Lung (tissue), 11 donors: ENCODE measurements at regions not wholly inside any gene's neighbourhood (a gene's known extent, or its start where the extent isn't known, plus 50 kb on each side); places are given as distances from the start of the nearest gene placed in this dataset.
A peak's percentile ranks its signal among the peaks of the same experiment; 100 is the strongest.

Experiments
- ATAC-seq: fragments of 200-7000 bp; cut with Tn5 transposase; one replicate; pipeline ENCODE4 v1.9.1; 2020; ENCODE audit warnings: moderate number of reproducible peaks; ENCODE audit not compliant: insufficient read depth, low FRiP score
- DNase-seq, 3 donors: peaks; one replicate each; pipeline ENCODE4 v3.0.0-alpha.2; 2013 to 2017
- H3K27ac ChIP-seq, 2 donors: one replicate each; pipeline ENCODE4 v1.5.1; 2013; ENCODE audit warnings: mild to moderate bottlenecking in 2 of 2, moderate library complexity in 2 of 2, control low read depth in 1 of 2, inconsistent platforms in 1 of 2, low read depth in 1 of 2, low read length in 1 of 2
- H3K27me3 ChIP-seq, 3 donors: one replicate each; pipeline ENCODE4 v1.5.1; 2013; ENCODE audit warnings: low read length in 2 of 3; ENCODE audit not compliant: control insufficient read depth in 3 of 3, insufficient read depth in 3 of 3
- H3K36me3 ChIP-seq, 4 donors: one replicate each; pipeline ENCODE4 v1.5.1; 2013; ENCODE audit warnings: low read length in 4 of 4, mild to moderate bottlenecking in 1 of 4, moderate library complexity in 1 of 4; ENCODE audit not compliant: control insufficient read depth in 4 of 4, insufficient read depth in 4 of 4
- H3K4me1 ChIP-seq, 5 donors: one replicate each; pipeline ENCODE4 v1.5.1; 2013; ENCODE audit warnings: low read length in 5 of 5, mild to moderate bottlenecking in 2 of 5, moderate library complexity in 1 of 5; ENCODE audit not compliant: control insufficient read depth in 5 of 5, insufficient read depth in 5 of 5
- H3K4me3 ChIP-seq: one replicate; pipeline ENCODE4 v1.5.1; 2013; ENCODE audit warnings: mild to moderate bottlenecking, control low read depth, moderate library complexity
- H3K9ac ChIP-seq, 2 donors: one replicate each; pipeline ENCODE4 v1.5.1; 2013; ENCODE audit warnings: low read length in 2 of 2, control low read depth in 1 of 2; ENCODE audit not compliant: insufficient read depth in 1 of 2
- H3K9me3 ChIP-seq, 4 donors: one replicate each; pipeline ENCODE4 v1.5.1; 2013; ENCODE audit warnings: low read length in 3 of 4, mild to moderate bottlenecking in 1 of 4, moderate library complexity in 1 of 4; ENCODE audit not compliant: control insufficient read depth in 4 of 4, insufficient read depth in 3 of 4
- WGBS, 2 donors: extraction: QIAGEN DNeasy Blood & Tissue Kit; methylation state at CpG; one replicate each; pipeline ENCODE4 v1.1.7; 2013; 5-methylcytosine and 5-hydroxymethylcytosine counted together
- TF ChIP-seq, protein P1 (sequence below): IDR thresholded peaks from 2 replicates; pipeline ENCODE4 v1.5.1; 2012; ENCODE audit warnings: mild to moderate bottlenecking; ENCODE audit errors: control extremely low read depth, extremely low read depth
- donor health status: control.
- donor health status: control.
- donor health status: Bipolar disorder and iron deficiency.
- donor health status: healthy.
- donor health status: DM: yes; HTN: yes; CAD: no.

DNA sequence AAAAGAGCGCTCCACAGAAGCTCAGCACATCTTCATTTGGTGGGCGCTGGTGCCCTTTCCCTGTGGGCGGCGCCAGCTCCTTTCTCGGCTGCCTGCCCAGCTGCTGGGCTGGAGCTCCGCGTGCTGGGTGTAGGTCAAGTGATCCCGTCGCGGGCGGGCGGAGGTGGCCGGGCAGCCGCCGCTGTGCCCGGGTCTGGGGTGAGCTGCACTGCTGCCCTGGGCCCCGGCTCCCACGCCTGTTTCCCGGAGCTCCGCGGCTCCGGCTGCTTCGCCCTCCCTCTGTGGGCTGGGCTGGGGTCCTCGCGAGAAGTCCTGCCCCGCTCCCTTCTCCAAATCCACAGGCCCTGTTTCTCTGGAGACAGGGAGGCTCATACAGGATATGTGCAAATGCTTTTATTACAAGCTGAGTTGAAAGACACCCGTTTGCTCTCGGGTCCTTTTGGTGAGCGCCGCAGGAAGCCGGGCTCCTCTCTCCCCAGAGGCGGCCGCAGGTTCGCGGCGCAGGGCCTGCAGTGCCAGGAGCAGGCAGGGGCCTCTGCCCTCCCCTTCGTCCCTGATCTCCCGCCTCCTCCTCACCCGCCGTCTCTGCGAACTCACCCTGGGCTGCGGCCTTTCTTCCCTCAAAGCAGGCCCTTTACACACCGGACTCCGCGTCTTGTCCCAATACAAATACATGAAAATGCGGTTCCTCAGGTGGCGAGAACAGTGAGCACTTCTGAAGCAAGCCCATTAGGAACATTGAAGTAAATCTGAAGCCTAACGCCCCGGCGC, 67.8 kb upstream of the CAPRIN2 start:
- H3K9me3 ChIP-seq, result peaks cover 0 to 2% (median 0%) of the 10 kb centered on the region in 4 donors
- H3K27ac ChIP-seq, result peak overlapping the region; percentile 72 to 76
- WGBS, 2 donors, result 3 to 6% methylated on average over 50 of the region's 50 CpGs
- no peaks in the 10 kb centered on the region for H3K36me3 ChIP-seq
- H3K9ac ChIP-seq, result peak overlapping the region; percentile 31 to 62
- no peaks in the 10 kb centered on the region for H3K27me3 ChIP-seq
- TF ChIP-seq, protein P1, sequence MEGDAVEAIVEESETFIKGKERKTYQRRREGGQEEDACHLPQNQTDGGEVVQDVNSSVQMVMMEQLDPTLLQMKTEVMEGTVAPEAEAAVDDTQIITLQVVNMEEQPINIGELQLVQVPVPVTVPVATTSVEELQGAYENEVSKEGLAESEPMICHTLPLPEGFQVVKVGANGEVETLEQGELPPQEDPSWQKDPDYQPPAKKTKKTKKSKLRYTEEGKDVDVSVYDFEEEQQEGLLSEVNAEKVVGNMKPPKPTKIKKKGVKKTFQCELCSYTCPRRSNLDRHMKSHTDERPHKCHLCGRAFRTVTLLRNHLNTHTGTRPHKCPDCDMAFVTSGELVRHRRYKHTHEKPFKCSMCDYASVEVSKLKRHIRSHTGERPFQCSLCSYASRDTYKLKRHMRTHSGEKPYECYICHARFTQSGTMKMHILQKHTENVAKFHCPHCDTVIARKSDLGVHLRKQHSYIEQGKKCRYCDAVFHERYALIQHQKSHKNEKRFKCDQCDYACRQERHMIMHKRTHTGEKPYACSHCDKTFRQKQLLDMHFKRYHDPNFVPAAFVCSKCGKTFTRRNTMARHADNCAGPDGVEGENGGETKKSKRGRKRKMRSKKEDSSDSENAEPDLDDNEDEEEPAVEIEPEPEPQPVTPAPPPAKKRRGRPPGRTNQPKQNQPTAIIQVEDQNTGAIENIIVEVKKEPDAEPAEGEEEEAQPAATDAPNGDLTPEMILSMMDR, result no peak
- ATAC-seq (peak; percentile 81), DNase-seq (peak; percentile 76 to 78 (median 77))
- H3K4me3 ChIP-seq, result peak overlapping the region; percentile 15
- H3K4me1 ChIP-seq, result peaks cover 0 to 22% (median 2%) of the 10 kb centered on the region in 5 donors

DNA sequence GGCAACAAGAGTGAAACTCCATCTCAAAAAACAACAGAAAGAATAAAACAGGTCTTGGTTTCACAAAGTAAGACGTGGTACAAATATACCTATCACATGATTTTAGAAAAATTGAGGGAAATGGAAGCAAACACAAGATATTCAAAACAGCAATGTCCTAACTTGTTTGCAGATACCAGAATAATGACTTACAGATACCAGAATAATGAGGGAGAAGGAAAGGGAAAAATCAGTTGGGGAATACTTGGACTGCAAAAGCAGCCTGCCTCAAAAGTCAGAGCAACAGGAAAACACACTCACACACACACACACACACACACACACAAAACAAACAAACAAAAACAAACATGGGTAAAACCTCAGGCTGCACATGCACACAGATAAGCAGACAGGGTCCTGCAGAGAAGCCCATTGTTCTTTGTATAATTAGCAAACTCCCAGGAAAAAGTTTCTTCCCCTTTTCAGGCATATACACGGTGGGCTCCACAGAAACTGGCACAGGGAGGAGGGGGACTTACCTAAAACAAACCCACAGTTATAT, 65.7 kb upstream of the CAPRIN2 start:
- TF ChIP-seq, protein P1, result no peak
- DNase-seq, result peak in 1 of 3 donors; percentile 17
- H3K9me3 ChIP-seq, result peaks cover 0 to 2% (median 0%) of the 10 kb centered on the region in 4 donors
- no peak overlapping the region for H3K9ac ChIP-seq
- no peak for ATAC-seq
- no peak overlapping the region for H3K27ac ChIP-seq
- H3K4me3 ChIP-seq, result no peak overlapping the region
- H3K27me3 ChIP-seq, result no peaks in the 10 kb centered on the region
- WGBS, 2 donors, result 44 to 49% methylated on average over 2 of the region's 2 CpGs
- peaks cover 0 to 22% (median 2%) of the 10 kb centered on the region in 5 donors for H3K4me1 ChIP-seq
- H3K36me3 ChIP-seq, result no peaks in the 10 kb centered on the region

DNA sequence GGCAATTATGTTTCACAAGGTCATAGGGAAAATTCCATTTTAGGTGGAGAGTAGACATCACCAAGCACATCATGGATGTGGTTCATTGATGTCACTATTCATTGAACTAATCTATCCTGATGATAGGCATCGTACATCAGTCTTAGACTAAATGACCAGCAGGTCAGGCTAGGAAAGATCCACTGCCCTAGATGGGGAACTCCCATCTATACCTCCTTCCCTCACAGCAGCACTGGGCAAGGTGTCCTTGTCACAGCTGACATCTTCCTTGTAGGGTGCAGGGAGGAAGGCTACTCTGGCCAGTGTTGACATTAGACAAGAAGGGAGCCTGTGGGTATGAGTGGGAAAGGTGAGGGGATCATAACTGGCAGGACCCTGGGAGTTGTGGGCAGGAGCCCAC, 63.8 kb upstream of the CAPRIN2 start:
- Histone ChIP-seq H3K9ac (no peak overlapping the region), H3K9me3 (peaks cover 0 to 2% (median 0%) of the 10 kb centered on the region in 4 donors), H3K4me1 (peaks cover 0 to 22% (median 2%) of the 10 kb centered on the region in 5 donors), H3K27me3 (no peaks in the 10 kb centered on the region), H3K27ac (no peak overlapping the region), H3K36me3 (no peaks in the 10 kb centered on the region), H3K4me3 (no peak overlapping the region)
- DNase-seq (no peak), ATAC-seq (no peak)
- 87 to 93% methylated on average over 1 of the region's 1 CpG for WGBS, 2 donors
- TF ChIP-seq, protein P1, result no peak
